K562 (cell line): ENCODE measurements at regions not wholly inside any gene's neighbourhood (a gene's known extent, or its start where the extent isn't known, plus 50 kb on each side); places are given as distances from the start of the nearest gene placed in this dataset.

Source experiments
- ATAC-seq: fragments of 200-7000 bp; cut with Tn5 transposase; 3 replicates; pipeline ENCODE4 v1.9.1; 2020; ENCODE audit warnings: moderate library complexity
- BruUV-seq: library from RNA; stranded (reverse); fragments of 400-500 nt; replicated peaks from 2 replicates; lab custom pipeline; 2021; lab: Mats Ljungman, UMichigan
- CTCF ChIA-PET: fragments of 300-600 bp; formaldehyde crosslinking; extraction: SDS; loops from one replicate; lab custom pipeline; 2021; ENCODE audit warnings: low intra/inter-chr PET ratio; lab: Yijun Ruan, JAX
- POLR2A ChIA-PET: fragments of 300-600, 350-650 bp; sonication (Branson Sonifier 250); formaldehyde crosslinking; extraction: SDS; loops from one replicate; lab custom pipeline; 2021; ENCODE audit warnings: antibody characterized with exemption, inconsistent platforms; lab: Yijun Ruan, JAX
- DNase-seq, 4 experiments: peaks; one replicate each; pipeline versions ENCODE4 v3.0.0 to v3.0.0-alpha.2; 2011 to 2018; ENCODE audit warnings: low spot score in 3 of 4, mixed read lengths in 3 of 4; ENCODE audit errors: extremely low read depth in 1 of 4
- FAIRE-seq: peaks from 2 replicates; lab custom pipeline; 2011; peaks lifted over from hg19 to GRCh38; lab: Jason Lieb, UNC
- H2AFZ ChIP-seq: 2 replicates; pipeline ENCODE4 v1.6.0; 2011; ENCODE audit warnings: low read depth, low read length, control low read depth, inconsistent platforms
- H3K27ac ChIP-seq: fragments of 200-600 bp; 3 replicates; pipeline ENCODE4 v1.8.0; 2011; ENCODE audit warnings: low read depth, mild to moderate bottlenecking, control low read depth, inconsistent platforms, low read length, moderate library complexity, mixed read lengths; ENCODE audit errors: extremely low read depth
- H3K27me3 ChIP-seq, 2 experiments: fragments of 300-600 bp in 1 of 2; 2 replicates in 1 of 2; 3 replicates in 1 of 2; pipeline versions ENCODE4 v1.6.0 to v1.8.0; 2011; ENCODE audit warnings: inconsistent platforms in 2 of 2, low read length in 2 of 2, mild to moderate bottlenecking in 1 of 2, mixed read lengths in 1 of 2, moderate library complexity in 1 of 2; ENCODE audit not compliant: control insufficient read depth in 2 of 2, insufficient read depth in 2 of 2
- H3K36me3 ChIP-seq: fragments of 300-600 bp; 3 replicates; pipeline ENCODE4 v1.8.0; 2011; ENCODE audit warnings: mild to moderate bottlenecking, low read length, inconsistent platforms; ENCODE audit not compliant: control insufficient read depth, insufficient read depth
- H3K4me1 ChIP-seq, 2 experiments: fragments of 200-600 bp in 1 of 2; replicated peaks in 1 of 2; 2 replicates in 1 of 2; 3 replicates in 1 of 2; pipeline versions ENCODE4 v1.5.1 to v1.8.0; 2011; ENCODE audit warnings: inconsistent platforms in 2 of 2, low read length in 2 of 2, mild to moderate bottlenecking in 1 of 2, mixed read lengths in 1 of 2, moderate library complexity in 1 of 2; ENCODE audit not compliant: control insufficient read depth in 2 of 2, insufficient read depth in 2 of 2
- H3K4me2 ChIP-seq: 2 replicates; pipeline ENCODE4 v1.6.1; 2011; ENCODE audit warnings: low read length, control low read depth, inconsistent platforms, mixed read lengths; ENCODE audit not compliant: insufficient read depth
- H3K4me3 ChIP-seq: fragments of 200-600 bp; sonication (generic), shearing (Covaris generic); 2 replicates; pipeline ENCODE4 v1.5.1; 2016; ENCODE audit warnings: control low read depth, inconsistent platforms
- H3K79me2 ChIP-seq: fragments of 200-600 bp; 3 replicates; pipeline ENCODE4 v1.8.0; 2011; ENCODE audit warnings: low read length, inconsistent platforms; ENCODE audit not compliant: control insufficient read depth, insufficient read depth
- H3K9ac ChIP-seq, 2 experiments: 2 replicates each; pipeline versions ENCODE4 v1.6.0 to v1.6.1; 2011; ENCODE audit warnings: low read depth in 2 of 2, low read length in 2 of 2, control low read depth in 1 of 2, inconsistent platforms in 1 of 2, mild to moderate bottlenecking in 1 of 2, mixed read lengths in 1 of 2; ENCODE audit not compliant: insufficient read depth in 1 of 2
- H3K9me1 ChIP-seq: one replicate; pipeline ENCODE4 v1.6.0; 2011; ENCODE audit warnings: inconsistent platforms, mild to moderate bottlenecking, low read length, moderate library complexity; ENCODE audit not compliant: control insufficient read depth, insufficient read depth
- H3K9me3 ChIP-seq: replicated peaks from 2 replicates; pipeline ENCODE4 v1.5.1; 2011; ENCODE audit warnings: low read depth, low read length, inconsistent platforms; ENCODE audit not compliant: control insufficient read depth, insufficient read depth
- H4K20me1 ChIP-seq: replicated peaks from 2 replicates; pipeline ENCODE4 v1.6.1; 2011; ENCODE audit warnings: low read length, inconsistent platforms, mixed read lengths; ENCODE audit not compliant: control insufficient read depth, insufficient read depth
- ARHGAP35 ChIP-seq: fragments of 450-650 bp; IDR thresholded peaks from 2 replicates; pipeline ENCODE4 v1.6.1; 2018; ENCODE audit not compliant: partially characterized antibody
- E2F3 ChIP-seq: fragments of 250-450 bp; sonication (Bioruptor Pico); IDR thresholded peaks from 2 replicates; pipeline ENCODE4 v1.4.0; 2020; ENCODE audit warnings: mild to moderate bottlenecking
- MAFK ChIP-seq: IDR thresholded peaks from 2 replicates; pipeline ENCODE4 v1.6.1; 2011; ENCODE audit warnings: low read length, improper control_type of control experiment
- RBM22 ChIP-seq: fragments of 200-400 bp; formaldehyde crosslinking; IDR thresholded peaks from 2 replicates; pipeline ENCODE4 v1.6.1; 2018; ENCODE audit warnings: low read length, low read depth; ENCODE audit not compliant: poor library complexity, severe bottlenecking
- SP1 ChIP-seq: sonication (generic); formaldehyde crosslinking; IDR thresholded peaks from 2 replicates; pipeline ENCODE4 v1.8.1; 2022; ENCODE audit warnings: mild to moderate bottlenecking, missing genetic modification reagents
- ZKSCAN3 ChIP-seq: fragments of 250-450 bp; sonication (Bioruptor Pico); IDR thresholded peaks from 2 replicates; pipeline ENCODE4 v1.4.0; 2020
- WGBS: fragments of 100-300 bp; shearing (Covaris generic); methylation state at CpG from one replicate; pipeline ENCODE4 v1.1.6; 2016; ENCODE audit warnings: low coverage, mixed read lengths; ENCODE audit not compliant: insufficient coverage; ENCODE audit errors: missing lambda C conversion rate; 5-methylcytosine and 5-hydroxymethylcytosine counted together
- in situ Hi-C: fragments of 300-500 bp; cut with MboI; formaldehyde crosslinking; loops from 4 replicates; pipeline ENCODE4 v1.15.0; 2018; ENCODE audit warnings: inconsistent platforms, mixed read lengths
- intact Hi-C: fragments of 100-400 bp; cut with micrococcal nuclease; formaldehyde crosslinking; loops from 2 replicates; pipeline ENCODE4 v1.14.2; 2022
- TF ChIP-seq, protein P1 (sequence below): fragments of 250-450 bp; sonication (Bioruptor Pico); IDR thresholded peaks from 2 replicates; pipeline ENCODE4 v1.8.0; 2022; ENCODE audit warnings: moderate library complexity, mild to moderate bottlenecking, inconsistent platforms
- TF ChIP-seq, protein P2 (sequence below): IDR thresholded peaks from 2 replicates; pipeline ENCODE4 v1.6.1; 2012; ENCODE audit warnings: low read depth, low read length, improper control_type of control experiment, borderline replicate concordance

DNA sequence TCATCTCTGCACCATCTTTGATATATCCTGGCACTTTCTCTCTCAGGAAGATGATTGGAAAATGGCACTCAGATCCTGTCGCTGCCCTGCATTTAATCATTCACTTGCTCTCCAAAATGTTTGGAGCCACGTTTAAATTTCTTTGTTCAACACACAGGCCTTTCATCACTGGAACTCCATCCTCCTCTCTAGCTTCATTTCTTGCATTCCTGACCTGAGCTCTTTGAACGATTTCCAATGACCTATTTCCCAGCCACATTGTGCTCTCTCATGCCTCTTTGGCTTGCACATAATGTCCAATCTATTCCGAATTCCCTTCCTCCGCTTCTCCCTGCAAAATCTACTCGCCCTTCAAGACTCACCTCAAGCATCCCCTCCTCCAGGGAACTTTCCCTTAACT is 287.4 kb upstream of the NBEA start:
- FAIRE-seq (no peak), ATAC-seq (no peak), DNase-seq (no peak)
- Histone ChIP-seq H2AFZ (no peak overlapping the region), H3K36me3 (no peaks in the 10 kb centered on the region), H3K9me1 (no peaks in the 10 kb centered on the region), H3K9ac (no peak overlapping the region), H3K27me3 (no peaks in the 10 kb centered on the region), H3K4me3 (no peak overlapping the region), H3K4me1 (no peaks in the 10 kb centered on the region), H4K20me1 (no peaks in the 10 kb centered on the region), H3K27ac (no peak overlapping the region), H3K9me3 (no peaks in the 10 kb centered on the region), H3K79me2 (no peaks in the 10 kb centered on the region), H3K4me2 (no peak overlapping the region)
- in situ Hi-C loops = no loop called here
- TF ChIP-seq E2F3 (CRISPR knock-in tag) (no peak), ZKSCAN3 (CRISPR knock-in tag) (no peak), ARHGAP35 (no peak), MAFK (no peak), SP1 (no peak), RBM22 (no peak)
- TF ChIP-seq, protein P1, sequence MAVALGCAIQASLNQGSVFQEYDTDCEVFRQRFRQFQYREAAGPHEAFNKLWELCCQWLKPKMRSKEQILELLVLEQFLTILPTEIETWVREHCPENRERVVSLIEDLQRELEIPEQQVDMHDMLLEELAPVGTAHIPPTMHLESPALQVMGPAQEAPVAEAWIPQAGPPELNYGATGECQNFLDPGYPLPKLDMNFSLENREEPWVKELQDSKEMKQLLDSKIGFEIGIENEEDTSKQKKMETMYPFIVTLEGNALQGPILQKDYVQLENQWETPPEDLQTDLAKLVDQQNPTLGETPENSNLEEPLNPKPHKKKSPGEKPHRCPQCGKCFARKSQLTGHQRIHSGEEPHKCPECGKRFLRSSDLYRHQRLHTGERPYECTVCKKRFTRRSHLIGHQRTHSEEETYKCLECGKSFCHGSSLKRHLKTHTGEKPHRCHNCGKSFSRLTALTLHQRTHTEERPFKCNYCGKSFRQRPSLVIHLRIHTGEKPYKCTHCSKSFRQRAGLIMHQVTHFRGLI = no peak
- TF ChIP-seq, protein P2, sequence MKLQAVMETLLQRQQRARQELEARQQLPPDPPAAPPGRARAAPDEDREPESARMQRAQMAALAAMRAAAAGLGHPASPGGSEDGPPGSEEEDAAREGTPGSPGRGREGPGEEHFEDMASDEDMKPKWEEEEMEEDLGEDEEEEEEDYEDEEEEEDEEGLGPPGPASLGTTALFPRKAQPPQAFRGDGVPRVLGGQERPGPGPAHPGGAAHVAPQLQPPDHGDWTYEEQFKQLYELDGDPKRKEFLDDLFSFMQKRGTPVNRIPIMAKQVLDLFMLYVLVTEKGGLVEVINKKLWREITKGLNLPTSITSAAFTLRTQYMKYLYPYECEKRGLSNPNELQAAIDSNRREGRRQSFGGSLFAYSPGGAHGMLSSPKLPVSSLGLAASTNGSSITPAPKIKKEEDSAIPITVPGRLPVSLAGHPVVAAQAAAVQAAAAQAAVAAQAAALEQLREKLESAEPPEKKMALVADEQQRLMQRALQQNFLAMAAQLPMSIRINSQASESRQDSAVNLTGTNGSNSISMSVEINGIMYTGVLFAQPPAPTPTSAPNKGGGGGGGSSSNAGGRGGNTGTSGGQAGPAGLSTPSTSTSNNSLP = no peak
- no TSS peak for BruUV-seq
- intact Hi-C loops = no loop called here
- 0% methylated on average over 6 of the region's 6 CpGs for WGBS
- CTCF ChIA-PET = no interaction called here
- POLR2A ChIA-PET = no interaction called here
